GM12878 (cell line): ENCODE measurements at regions not wholly inside any gene's neighbourhood (a gene's known extent, or its start where the extent isn't known, plus 50 kb on each side); places are given as distances from the start of the nearest gene placed in this dataset.

ENCODE experiments used
- ATAC-seq: fragments of 200-7000 bp; cut with Tn5 transposase; 3 replicates; pipeline ENCODE4 v1.9.1; 2020; ENCODE audit warnings: mild to moderate bottlenecking, moderate library complexity
- BruUV-seq: library from RNA; stranded (reverse); fragments of 400-500 nt; replicated peaks from 2 replicates; lab custom pipeline; 2021; lab: Mats Ljungman, UMichigan
- CTCF ChIA-PET: fragments of 300-600 bp; sonication (Branson Sonifier 250); formaldehyde crosslinking; extraction: SDS; loops from one replicate; lab custom pipeline; 2021; ENCODE audit warnings: inconsistent platforms; lab: Yijun Ruan, JAX
- POLR2A ChIA-PET: fragments of 350-600 bp; formaldehyde crosslinking; extraction: SDS; loops from one replicate; lab custom pipeline; 2021; ENCODE audit warnings: inconsistent platforms; lab: Charles Lee
- RAD21 ChIA-PET: fragments of 300-600 bp; sonication (Branson Sonifier 250); formaldehyde crosslinking; loops from one replicate; lab custom pipeline; 2023; ENCODE audit warnings: antibody characterized with exemption; ENCODE audit not compliant: unreplicated experiment; lab: Charles Lee
- SMC1A ChIA-PET: fragments of 300-600 bp; sonication (Branson Sonifier 250); formaldehyde crosslinking; loops from one replicate; lab custom pipeline; 2023; ENCODE audit not compliant: unreplicated experiment, uncharacterized antibody; lab: Charles Lee
- DNase-seq: peaks from one replicate; pipeline ENCODE4 v3.0.0-alpha.2; 2011; ENCODE audit warnings: low read depth, low spot score
- FAIRE-seq: peaks from 3 replicates; lab custom pipeline; 2011; peaks lifted over from hg19 to GRCh38; lab: Jason Lieb, UNC
- H2AFZ ChIP-seq: 2 replicates; pipeline ENCODE4 v1.6.0; 2011; ENCODE audit warnings: low read depth, low read length, control low read depth; ENCODE audit not compliant: control insufficient read depth
- H3K27ac ChIP-seq: 2 replicates; pipeline ENCODE4 v1.5.1; 2011; ENCODE audit warnings: control low read depth; ENCODE audit not compliant: control insufficient read depth, insufficient read depth
- H3K27me3 ChIP-seq, 2 experiments: replicated peaks in 1 of 2; 2 replicates each; pipeline versions ENCODE4 v1.6.0 to v1.6.1; 2011; ENCODE audit warnings: low read length in 1 of 2; ENCODE audit not compliant: control insufficient read depth in 2 of 2, insufficient read depth in 2 of 2
- H3K36me3 ChIP-seq, 2 experiments: 2 replicates each; pipeline ENCODE4 v1.5.1; 2011; ENCODE audit warnings: low read length in 1 of 2; ENCODE audit not compliant: control insufficient read depth in 2 of 2, insufficient read depth in 2 of 2
- H3K4me1 ChIP-seq: 2 replicates; pipeline ENCODE4 v1.6.1; 2011; ENCODE audit warnings: mild to moderate bottlenecking, low read length, moderate library complexity, mixed read lengths; ENCODE audit not compliant: control insufficient read depth, insufficient read depth
- H3K4me2 ChIP-seq: 2 replicates; pipeline ENCODE4 v1.6.0; 2011; ENCODE audit warnings: control low read depth; ENCODE audit not compliant: control insufficient read depth, insufficient read depth
- H3K4me3 ChIP-seq: fragments of 200-600 bp; sonication (generic); 2 replicates; pipeline ENCODE4 v1.5.1; 2016
- H3K79me2 ChIP-seq: 2 replicates; pipeline ENCODE4 v1.6.0; 2011; ENCODE audit warnings: low read length; ENCODE audit not compliant: control insufficient read depth, insufficient read depth
- H3K9ac ChIP-seq: 2 replicates; pipeline ENCODE4 v1.8.0; 2011; ENCODE audit warnings: low read length, control low read depth, mixed read lengths; ENCODE audit not compliant: control insufficient read depth, insufficient read depth
- H3K9me3 ChIP-seq: replicated peaks from 3 replicates; pipeline ENCODE4 v1.5.1; 2011; ENCODE audit warnings: mild to moderate bottlenecking, low read length; ENCODE audit not compliant: control insufficient read depth, insufficient read depth
- H4K20me1 ChIP-seq: 2 replicates; pipeline ENCODE4 v1.6.0; 2011; ENCODE audit not compliant: control insufficient read depth, insufficient read depth
- ATF7 ChIP-seq: fragments of 450-650 bp; IDR thresholded peaks from 2 replicates; pipeline ENCODE4 v1.6.1; 2016; ENCODE audit warnings: low read depth, mild to moderate bottlenecking
- E4F1 ChIP-seq: fragments of 450-650 bp; IDR thresholded peaks from 2 replicates; pipeline ENCODE4 v1.6.1; 2018; ENCODE audit warnings: borderline replicate concordance, mild to moderate bottlenecking; ENCODE audit not compliant: partially characterized antibody
- HCFC1 ChIP-seq: fragments of 150-350 bp; IDR thresholded peaks from 2 replicates; pipeline ENCODE4 v1.6.1; 2014; ENCODE audit warnings: low read length
- HDAC6 ChIP-seq: fragments of 200-600 bp; sonication (generic); IDR thresholded peaks from one replicate; pipeline ENCODE4 v1.8.0; 2017; ENCODE audit warnings: antibody characterized with exemption; ENCODE audit not compliant: unreplicated experiment
- KDM1A ChIP-seq: fragments of 200-600 bp; sonication (generic); IDR thresholded peaks from 2 replicates; pipeline ENCODE4 v1.6.1; 2016; ENCODE audit warnings: borderline replicate concordance
- MEF2A ChIP-seq: IDR thresholded peaks from 2 replicates; pipeline ENCODE4 v1.6.1; 2011; ENCODE audit warnings: low read depth, mild to moderate bottlenecking, low read length, moderate library complexity; ENCODE audit not compliant: insufficient read depth
- PAX8 ChIP-seq: fragments of 450-650 bp; IDR thresholded peaks from 2 replicates; pipeline ENCODE4 v1.6.1; 2017; ENCODE audit warnings: mild to moderate bottlenecking, moderate library complexity
- SIX5 ChIP-seq: IDR thresholded peaks from 2 replicates; pipeline ENCODE4 v1.6.1; 2011; ENCODE audit warnings: mild to moderate bottlenecking, low read depth, low read length, moderate library complexity; ENCODE audit not compliant: severe bottlenecking
- SMC3 ChIP-seq: IDR thresholded peaks from 2 replicates; pipeline ENCODE4 v1.6.1; 2011; ENCODE audit warnings: low read length, improper control_type of control experiment, borderline replicate concordance
- STAT3 ChIP-seq: IDR thresholded peaks from 2 replicates; pipeline ENCODE4 v1.6.1; 2011; ENCODE audit warnings: low read depth, low read length, improper control_type of control experiment
- SUZ12 ChIP-seq: fragments of 200-600 bp; sonication (generic); IDR thresholded peaks from one replicate; pipeline ENCODE4 v1.6.1; 2018; ENCODE audit warnings: antibody characterized with exemption, mild to moderate bottlenecking; ENCODE audit not compliant: unreplicated experiment
- TARDBP ChIP-seq: IDR thresholded peaks from 2 replicates; pipeline ENCODE4 v1.6.1; 2016; ENCODE audit warnings: borderline replicate concordance
- ZNF217 ChIP-seq: fragments of 450-650 bp; IDR thresholded peaks from 2 replicates; pipeline ENCODE4 v1.6.1; 2017; ENCODE audit warnings: antibody characterized with exemption, mild to moderate bottlenecking
- WGBS: methylation state at CpG from one replicate; pipeline ENCODE4 v1.1.6; 2016; ENCODE audit warnings: low lambda C conversion rate; ENCODE audit not compliant: insufficient replicate concordance, insufficient coverage; ENCODE audit errors: missing lambda C conversion rate; 5-methylcytosine and 5-hydroxymethylcytosine counted together
- in situ Hi-C: fragments of 300-500 bp; cut with MboI; formaldehyde crosslinking; loops from 9 replicates; pipeline ENCODE4 v1.14.3; 2018; ENCODE audit warnings: mixed read lengths
- intact Hi-C: fragments of 100-400 bp; cut with micrococcal nuclease; formaldehyde crosslinking; loops from one replicate; pipeline ENCODE4 v1.14.2; 2022; ENCODE audit not compliant: unreplicated experiment
- TF ChIP-seq, protein P1 (sequence below): fragments of 150-350 bp; IDR thresholded peaks from 2 replicates; pipeline ENCODE4 v1.6.1; 2016; ENCODE audit warnings: low read depth, low read length
- TF ChIP-seq, protein P2 (sequence below): fragments of 450-650 bp; conservative IDR thresholded peaks from 2 replicates; pipeline ENCODE4 v1.6.1; 2017; ENCODE audit warnings: mild to moderate bottlenecking, moderate library complexity

GRCh38 chr13:111510502-111511218 lies 190.2 kb downstream of the TEX29 start:
- no TSS peak for BruUV-seq
- no peaks in the 10 kb centered on the region for H3K27me3 ChIP-seq
- intact Hi-C loops (no loop called here), in situ Hi-C loops (no loop called here)
- ATAC-seq, result no peak
- H3K79me2 ChIP-seq, result no peaks in the 10 kb centered on the region
- no peak overlapping the region for H2AFZ ChIP-seq
- POLR2A ChIA-PET, result interaction anchor here (0.6 kb wide), 1 partner anchor 942 kb away, joined by 5 read pairs; no protein-coding TSS in a partner anchor
- H4K20me1 ChIP-seq, result no peaks in the 10 kb centered on the region
- DNase-seq, result no peak
- no peaks in the 10 kb centered on the region for H3K36me3 ChIP-seq
- H3K4me3 ChIP-seq, result no peak overlapping the region
- WGBS, result 29% methylated on average over 16 of the region's 16 CpGs
- H3K4me1 ChIP-seq, result no peaks in the 10 kb centered on the region
- no peak for FAIRE-seq
- H3K27ac ChIP-seq, result no peak overlapping the region
- H3K9ac ChIP-seq, result no peak overlapping the region
- SMC1A ChIA-PET, result interaction anchor here (0.6 kb wide), 1 partner anchor 1136 kb away, joined by 3 read pairs; no protein-coding TSS in a partner anchor
- RAD21 ChIA-PET, result no interaction called here
- CTCF ChIA-PET, result no interaction called here
- H3K4me2 ChIP-seq, result no peak overlapping the region
- no peaks in the 10 kb centered on the region for H3K9me3 ChIP-seq
- TF ChIP-seq STAT3 (no peak), SUZ12 (no peak), SIX5 (no peak), MEF2A (no peak), ATF7 (no peak), PAX8 (no peak), HCFC1 (no peak), E4F1 (no peak), ZNF217 (no peak), KDM1A (no peak), SMC3 (no peak), HDAC6 (no peak), TARDBP (no peak)
- TF ChIP-seq, protein P1, sequence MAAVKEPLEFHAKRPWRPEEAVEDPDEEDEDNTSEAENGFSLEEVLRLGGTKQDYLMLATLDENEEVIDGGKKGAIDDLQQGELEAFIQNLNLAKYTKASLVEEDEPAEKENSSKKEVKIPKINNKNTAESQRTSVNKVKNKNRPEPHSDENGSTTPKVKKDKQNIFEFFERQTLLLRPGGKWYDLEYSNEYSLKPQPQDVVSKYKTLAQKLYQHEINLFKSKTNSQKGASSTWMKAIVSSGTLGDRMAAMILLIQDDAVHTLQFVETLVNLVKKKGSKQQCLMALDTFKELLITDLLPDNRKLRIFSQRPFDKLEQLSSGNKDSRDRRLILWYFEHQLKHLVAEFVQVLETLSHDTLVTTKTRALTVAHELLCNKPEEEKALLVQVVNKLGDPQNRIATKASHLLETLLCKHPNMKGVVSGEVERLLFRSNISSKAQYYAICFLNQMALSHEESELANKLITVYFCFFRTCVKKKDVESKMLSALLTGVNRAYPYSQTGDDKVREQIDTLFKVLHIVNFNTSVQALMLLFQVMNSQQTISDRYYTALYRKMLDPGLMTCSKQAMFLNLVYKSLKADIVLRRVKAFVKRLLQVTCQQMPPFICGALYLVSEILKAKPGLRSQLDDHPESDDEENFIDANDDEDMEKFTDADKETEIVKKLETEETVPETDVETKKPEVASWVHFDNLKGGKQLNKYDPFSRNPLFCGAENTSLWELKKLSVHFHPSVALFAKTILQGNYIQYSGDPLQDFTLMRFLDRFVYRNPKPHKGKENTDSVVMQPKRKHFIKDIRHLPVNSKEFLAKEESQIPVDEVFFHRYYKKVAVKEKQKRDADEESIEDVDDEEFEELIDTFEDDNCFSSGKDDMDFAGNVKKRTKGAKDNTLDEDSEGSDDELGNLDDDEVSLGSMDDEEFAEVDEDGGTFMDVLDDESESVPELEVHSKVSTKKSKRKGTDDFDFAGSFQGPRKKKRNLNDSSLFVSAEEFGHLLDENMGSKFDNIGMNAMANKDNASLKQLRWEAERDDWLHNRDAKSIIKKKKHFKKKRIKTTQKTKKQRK, result no peak
- TF ChIP-seq, protein P2, sequence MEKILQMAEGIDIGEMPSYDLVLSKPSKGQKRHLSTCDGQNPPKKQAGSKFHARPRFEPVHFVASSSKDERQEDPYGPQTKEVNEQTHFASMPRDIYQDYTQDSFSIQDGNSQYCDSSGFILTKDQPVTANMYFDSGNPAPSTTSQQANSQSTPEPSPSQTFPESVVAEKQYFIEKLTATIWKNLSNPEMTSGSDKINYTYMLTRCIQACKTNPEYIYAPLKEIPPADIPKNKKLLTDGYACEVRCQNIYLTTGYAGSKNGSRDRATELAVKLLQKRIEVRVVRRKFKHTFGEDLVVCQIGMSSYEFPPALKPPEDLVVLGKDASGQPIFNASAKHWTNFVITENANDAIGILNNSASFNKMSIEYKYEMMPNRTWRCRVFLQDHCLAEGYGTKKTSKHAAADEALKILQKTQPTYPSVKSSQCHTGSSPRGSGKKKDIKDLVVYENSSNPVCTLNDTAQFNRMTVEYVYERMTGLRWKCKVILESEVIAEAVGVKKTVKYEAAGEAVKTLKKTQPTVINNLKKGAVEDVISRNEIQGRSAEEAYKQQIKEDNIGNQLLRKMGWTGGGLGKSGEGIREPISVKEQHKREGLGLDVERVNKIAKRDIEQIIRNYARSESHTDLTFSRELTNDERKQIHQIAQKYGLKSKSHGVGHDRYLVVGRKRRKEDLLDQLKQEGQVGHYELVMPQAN, result no peak
